NCI-H2029 (cell line): ENCODE measurements at regions not wholly inside any gene's neighbourhood (a gene's known extent, or its start where the extent isn't known, plus 50 kb on each side); places are given as distances from the start of the nearest gene placed in this dataset.

Source experiments
- DNase-seq: peaks from one replicate; lab custom pipeline; 2025; lab: John Stamatoyannopoulos, UW

DNA sequence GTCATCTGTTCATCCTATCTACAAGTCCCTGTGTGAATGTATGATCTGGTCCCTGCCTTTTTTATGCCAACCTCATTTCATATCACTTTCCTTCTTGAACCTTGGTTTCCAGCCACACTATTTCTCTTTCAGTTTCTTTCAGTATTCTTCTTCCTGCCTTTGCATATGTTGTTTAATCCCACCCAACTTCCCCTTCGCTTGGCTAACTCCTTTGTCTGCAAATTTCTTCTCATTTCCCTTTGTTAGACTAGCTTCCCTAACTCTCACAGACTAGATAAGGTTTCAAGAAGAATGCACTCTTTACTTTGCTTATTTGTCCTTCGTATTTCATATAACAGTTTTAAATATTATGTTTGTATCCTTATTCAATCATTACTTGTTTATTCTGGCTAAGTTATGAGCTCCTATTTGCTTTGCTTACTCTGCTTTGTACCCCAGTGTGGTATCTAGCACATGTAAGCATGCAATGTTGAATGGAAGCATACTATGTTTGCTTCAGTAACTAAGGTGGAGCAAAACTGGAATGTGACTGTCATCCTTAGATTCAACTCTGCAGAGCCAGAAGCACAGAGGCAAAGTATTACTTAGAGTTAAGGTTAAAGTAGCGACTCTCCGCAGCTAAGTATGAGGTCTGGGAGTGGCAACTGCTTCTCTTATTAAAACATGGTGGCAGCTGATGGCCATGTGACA is 681.3 kb downstream of the CPS1 start:
- no peak for DNase-seq

DNA sequence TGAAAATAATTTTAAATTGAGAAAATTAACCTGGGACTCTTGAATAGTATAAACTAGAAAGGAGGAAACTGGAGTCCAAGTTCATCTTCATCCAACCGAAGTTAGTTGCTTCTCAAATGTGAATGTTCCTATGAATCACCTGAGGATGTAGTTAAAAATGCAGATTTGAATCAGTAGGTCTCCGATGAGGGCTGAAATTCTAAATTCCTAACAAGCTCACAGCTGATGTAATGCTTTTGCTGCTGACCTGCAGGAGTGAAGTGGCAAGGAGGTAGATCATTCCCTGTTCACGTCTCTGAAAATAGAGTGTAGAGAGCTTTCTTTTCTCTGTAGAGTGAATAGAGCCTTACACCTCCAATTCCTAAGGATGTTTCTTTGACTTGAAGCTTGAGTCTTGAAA is 685.5 kb downstream of the CPS1 start:
- no peak for DNase-seq

DNA sequence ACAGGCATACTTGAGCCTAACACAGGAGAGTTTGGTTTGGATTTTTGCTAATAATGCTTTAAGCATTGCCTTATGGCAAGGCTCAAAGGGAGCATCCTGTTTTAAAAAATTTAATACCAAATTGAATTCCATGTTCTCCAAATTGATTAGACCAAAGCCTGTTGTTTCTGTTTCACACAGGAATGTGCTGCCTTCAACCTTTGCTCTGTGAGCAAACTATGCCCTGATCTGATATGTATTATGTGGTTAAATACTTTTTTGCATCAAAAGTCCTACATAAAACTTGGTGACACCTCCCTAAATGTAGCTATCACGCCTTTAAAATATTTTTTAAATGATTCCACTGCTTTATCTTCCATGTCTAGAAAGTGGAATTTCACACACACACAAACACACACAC is 691.4 kb downstream of the CPS1 start:
- DNase-seq: no peak

DNA sequence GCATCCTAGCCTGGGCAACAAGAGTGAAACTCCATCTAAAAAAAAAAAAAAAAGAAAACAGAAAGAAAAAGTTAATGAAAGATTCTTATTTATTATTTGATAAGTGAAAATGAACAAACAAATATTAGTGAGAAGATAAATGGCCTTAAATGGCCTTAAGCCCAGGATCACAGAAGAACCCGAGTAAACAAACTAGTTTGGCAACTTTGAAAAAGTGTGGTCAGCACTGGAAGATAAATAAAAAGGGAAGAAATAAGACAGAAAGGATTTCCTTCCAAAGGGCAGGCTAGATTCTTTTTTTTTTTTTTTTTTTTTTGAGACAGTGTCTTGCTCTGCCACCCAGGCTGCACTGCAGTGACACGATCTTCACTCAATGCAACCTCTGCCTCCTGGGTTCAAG is 692.4 kb downstream of the CPS1 start:
- no peak for DNase-seq

DNA sequence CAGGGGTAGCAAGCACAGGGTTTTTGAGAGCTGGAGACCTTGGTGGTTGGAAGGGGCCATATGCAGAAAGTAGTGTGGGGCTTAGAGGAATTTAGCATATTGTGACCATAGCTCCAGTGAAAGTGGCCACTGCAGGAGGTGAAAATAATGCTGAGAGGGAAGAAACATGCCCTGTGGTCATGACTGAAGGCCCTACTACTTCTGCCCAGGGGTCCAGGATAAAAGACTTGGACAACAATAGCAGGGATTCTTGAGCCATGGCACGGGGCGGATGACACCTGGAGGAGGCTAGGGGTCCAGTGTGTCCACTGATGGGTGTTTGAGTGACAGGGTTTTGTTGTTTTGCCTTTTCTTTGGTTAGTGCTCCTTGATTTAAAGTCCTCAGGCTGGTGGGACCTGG is 694.6 kb downstream of the CPS1 start:
- DNase-seq: no peak

DNA sequence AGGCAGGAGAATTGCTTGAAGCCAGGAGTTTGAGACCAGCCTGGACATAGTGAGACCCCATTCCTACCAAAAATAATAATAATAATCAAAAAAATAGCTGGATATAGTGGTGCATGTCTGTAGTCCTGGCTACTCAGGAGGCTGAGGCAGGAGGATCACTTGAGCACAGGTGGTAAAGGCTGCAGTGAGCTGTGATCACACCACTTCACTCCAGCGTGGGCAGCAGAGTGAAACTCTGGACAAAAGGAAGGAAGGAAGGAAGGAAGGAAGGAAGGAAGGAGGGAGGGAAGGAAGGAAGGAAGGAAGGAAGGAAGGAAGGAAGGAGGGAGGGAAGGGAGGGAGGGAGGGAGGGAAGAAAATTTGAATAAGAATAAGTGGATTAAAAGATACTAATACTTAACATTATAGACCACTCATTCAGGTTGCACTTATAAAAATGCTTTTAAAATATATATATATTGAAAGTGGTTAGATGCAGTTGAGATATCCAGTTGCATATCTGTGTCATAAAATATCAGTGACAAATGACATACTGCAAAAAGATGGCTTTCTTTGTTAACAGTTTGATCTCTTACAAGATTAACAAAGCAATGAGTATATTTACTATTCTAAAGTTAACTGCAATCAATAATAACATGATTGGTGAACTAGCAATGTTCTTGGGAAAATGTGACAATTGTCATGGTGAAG is 702.4 kb downstream of the CPS1 start:
- DNase-seq: no peak

DNA sequence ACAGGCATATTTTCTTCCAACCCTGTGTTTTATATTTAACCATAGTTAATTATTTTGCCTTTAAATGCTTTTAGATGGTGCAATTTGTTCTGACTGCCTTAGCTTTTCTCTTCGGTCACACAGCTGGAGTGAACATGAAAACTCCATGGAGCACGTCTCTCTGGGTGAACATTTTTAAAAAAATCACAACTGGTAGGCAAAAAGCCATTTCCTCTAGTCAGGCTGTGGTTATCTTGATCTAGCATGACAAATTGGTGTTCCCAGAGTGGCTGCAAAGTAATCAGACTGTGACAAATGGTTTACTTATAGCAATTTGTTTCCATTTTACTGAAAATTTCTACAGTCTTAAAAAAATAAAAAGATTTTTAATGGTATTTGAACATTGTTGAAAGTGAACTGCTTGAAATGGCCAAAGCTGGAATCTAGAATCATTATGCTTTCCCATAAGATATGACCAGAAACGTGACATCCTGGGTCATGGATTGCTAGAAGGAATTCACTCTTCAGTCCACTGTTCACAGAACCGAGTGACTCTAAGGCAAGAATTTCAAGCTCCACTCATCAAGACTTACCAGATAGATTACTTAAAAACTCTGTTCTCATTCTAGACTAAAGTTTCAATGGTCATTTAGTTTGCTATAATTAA is 703.6 kb downstream of the CPS1 start:
- DNase-seq: no peak

DNA sequence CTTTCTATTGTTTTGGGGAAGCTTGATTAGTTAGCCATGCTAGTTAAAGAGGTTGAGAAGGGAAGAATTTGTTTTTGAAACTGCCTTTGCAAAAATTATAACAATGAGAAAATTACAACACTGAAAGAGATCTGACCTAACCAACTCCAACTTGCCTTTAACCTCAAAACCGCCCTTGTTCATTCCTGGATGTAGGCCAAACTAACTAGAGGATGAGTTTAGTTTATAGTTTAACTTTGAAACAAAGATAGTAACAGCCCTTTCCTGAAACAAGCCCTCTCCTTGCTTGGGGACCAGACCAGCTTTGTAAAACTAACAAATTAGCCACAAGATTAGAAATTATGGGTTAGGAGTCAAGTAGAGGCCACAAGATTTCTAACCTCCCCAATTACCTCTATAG is 713.9 kb downstream of the CPS1 start:
- DNase-seq: no peak

DNA sequence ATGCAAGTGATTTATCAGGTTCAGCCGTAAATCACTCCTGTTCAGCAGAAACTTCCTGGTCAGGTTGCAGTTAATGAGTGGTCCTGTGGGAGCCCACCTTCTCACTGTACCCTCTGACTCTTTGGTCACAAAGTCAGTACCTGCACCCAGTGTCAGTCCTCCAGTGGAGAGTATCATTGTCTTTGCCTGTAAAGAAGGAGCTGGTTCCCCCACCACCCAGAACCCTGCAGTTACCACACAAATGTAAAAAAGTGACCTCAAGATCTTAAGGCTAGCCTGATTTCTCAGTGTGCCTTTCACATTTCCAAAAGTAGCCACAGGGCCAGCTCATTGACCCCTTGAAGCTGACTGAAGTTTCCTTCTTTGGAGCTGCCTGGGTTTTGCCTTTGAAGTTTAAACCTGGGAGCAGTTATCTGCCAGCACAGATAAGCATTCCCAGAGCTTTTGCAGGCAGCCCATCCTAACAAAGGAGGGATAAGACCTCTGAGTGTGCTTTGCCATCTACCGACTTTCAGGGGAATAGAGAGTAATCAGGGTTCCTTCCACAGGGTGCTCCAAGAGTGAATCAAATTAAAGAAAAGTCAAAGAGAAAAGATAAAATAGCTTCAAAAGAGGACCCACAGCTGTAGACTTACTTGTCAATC is 725.2 kb downstream of the CPS1 start:
- no peak for DNase-seq

DNA sequence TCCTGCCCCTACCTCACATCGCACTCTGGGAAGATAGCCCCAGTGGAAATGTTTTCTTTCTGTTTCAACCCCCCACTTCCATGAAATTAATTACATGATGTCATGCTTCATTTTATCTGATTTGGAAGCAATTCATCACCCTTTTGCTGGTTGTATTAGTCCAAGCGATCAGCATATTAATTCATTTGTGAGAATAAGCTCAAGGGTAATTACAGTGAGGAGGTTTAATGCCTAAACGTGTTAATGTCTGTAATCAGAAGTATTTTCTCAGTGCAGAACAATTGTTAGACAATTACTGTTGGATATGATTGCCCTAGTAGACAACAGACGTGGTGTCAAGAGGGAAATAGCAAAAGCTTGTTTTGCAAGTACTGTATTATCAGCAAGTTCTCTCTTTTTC is 746.3 kb downstream of the CPS1 start:
- no peak for DNase-seq

DNA sequence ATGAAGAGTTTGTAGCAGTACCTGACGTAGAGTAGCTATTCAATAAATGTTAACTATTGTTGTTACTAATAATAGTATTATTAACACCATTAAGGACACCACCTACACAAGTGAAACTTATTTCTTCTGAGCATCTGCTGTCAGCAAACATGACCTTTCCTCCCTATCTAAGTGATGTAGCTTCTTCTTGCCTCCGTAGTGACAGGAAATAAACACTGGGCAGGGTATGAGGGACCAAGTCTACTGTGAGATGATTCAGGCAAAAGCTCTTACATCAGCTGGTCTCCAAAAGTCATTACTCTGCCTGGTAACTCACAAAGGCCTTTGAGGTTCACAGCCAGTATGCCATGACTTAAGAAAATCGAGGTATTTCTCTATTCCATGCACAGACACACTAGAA is 750.5 kb downstream of the CPS1 start:
- no peak for DNase-seq
